ENCODE measurements at regions not wholly inside any gene's neighbourhood (a gene's known extent, or its start where the extent isn't known, plus 50 kb on each side); places are given as distances from the start of the nearest gene placed in this dataset.

GRCh38 chr6:33897189-33897780 lies 93.5 kb upstream of the MLN start (continued):
- no peak for TF ChIP-seq E2F8 (IDR thresholded peaks at IDR 0.05; ENCODE audit: low read depth, partially characterized antibody)

GRCh38 chr6:33896391-33897188 lies 92.8 kb upstream of the MLN start:
- no TSS peak for BruUV-seq (replicated peaks)
- ChIA-PET SMC1A (ENCODE audit: uncharacterized antibody, unreplicated experiment) (no interaction called here), RAD21 (ENCODE audit: unreplicated experiment) (no interaction called here), CTCF (no interaction called here), POLR2A (interaction anchor here (0.6 kb wide), 1 partner anchor 277 kb away, joined by 3 read pairs; no protein-coding TSS in a partner anchor)
- FAIRE-seq (no peak), ATAC-seq (no peak), DNase-seq (ENCODE audit: low read depth, low spot score) (no peak)
- Histone ChIP-seq H3K9me3 (replicated peaks; ENCODE audit: control insufficient read depth, insufficient read depth, low read length) (no peaks in the 10 kb centered on the region; the same call in 2 of the 3 replicates), H3K79me2 (ENCODE audit: control insufficient read depth, insufficient read depth, low read length) (no peaks in the 10 kb centered on the region), H3K4me1 (ENCODE audit: control insufficient read depth, insufficient read depth, low read length) (no peaks in the 10 kb centered on the region), H3K4me2 (ENCODE audit: control insufficient read depth, insufficient read depth) (no peak overlapping the region), H2AFZ (ENCODE audit: control insufficient read depth, low read depth, low read length) (no peak overlapping the region), H3K9ac (ENCODE audit: control insufficient read depth, insufficient read depth, low read length) (no peak overlapping the region), H4K20me1 (ENCODE audit: control insufficient read depth, insufficient read depth) (no peaks in the 10 kb centered on the region), H3K4me3 (no peak overlapping the region), H3K27me3 (replicated peaks in 1 of 2; ENCODE audit: control insufficient read depth in 2 of 2, insufficient read depth in 2 of 2, low read length in 1 of 2) (peaks cover 1 to 3% of the 10 kb centered on the region in 2 experiments), H3K27ac (ENCODE audit: control insufficient read depth, insufficient read depth) (no peak overlapping the region), H3K36me3 (ENCODE audit: control insufficient read depth in 2 of 2, insufficient read depth in 2 of 2, low read length in 1 of 2) (no peaks in the 10 kb centered on the region)
- 21% methylated on average over 16 of the region's 16 CpGs for whole genome bisulfite sequencing (ENCODE audit: insufficient coverage, insufficient replicate concordance, low lambda C conversion rate, missing lambda C conversion rate)
- in situ Hi-C loops (cut with MboI) (no loop called here), intact Hi-C loops (cut with micrococcal nuclease; ENCODE audit: unreplicated experiment) (no loop called here)
- no peak for TF ChIP-seq MYB (IDR thresholded peaks at IDR 0.05; ENCODE audit: borderline replicate concordance, low read depth, low read length)
- no peak for TF ChIP-seq ZSCAN29 (IDR thresholded peaks at IDR 0.05)
- TF ChIP-seq GABPA (IDR thresholded peaks at IDR 0.05; ENCODE audit: low read depth), result no peak
- TF ChIP-seq ZBTB33 (IDR thresholded peaks at IDR 0.05), result no peak
- no peak for TF ChIP-seq BACH1 (IDR thresholded peaks at IDR 0.05; ENCODE audit: borderline replicate concordance)
- no peak for TF ChIP-seq NR2C1 (IDR thresholded peaks at IDR 0.05)
- no peak for TF ChIP-seq E4F1 (IDR thresholded peaks at IDR 0.05; ENCODE audit: borderline replicate concordance, partially characterized antibody)
- TF ChIP-seq ZNF24 (IDR thresholded peaks at IDR 0.05), result no peak
- no peak for TF ChIP-seq CEBPZ (IDR thresholded peaks at IDR 0.05; ENCODE audit: low read depth, low read length)
